Suprapubic skin (tissue), 4 donors: ENCODE measurements at regions not wholly inside any gene's neighbourhood (a gene's known extent, or its start where the extent isn't known, plus 50 kb on each side); places are given as distances from the start of the nearest gene placed in this dataset.

Experiments used
- EP300 ChIP-seq: sonication (generic); formaldehyde crosslinking; IDR thresholded peaks from one replicate; pipeline ENCODE4 v1.6.1; 2017; ENCODE audit warnings: antibody characterized with exemption
- POLR2A ChIP-seq, 2 donors: fragments of 450-650 bp; IDR thresholded peaks; one replicate each; pipeline ENCODE4 v1.6.1; 2017; ENCODE audit warnings: antibody characterized with exemption in 2 of 2, mild to moderate bottlenecking in 2 of 2, moderate library complexity in 2 of 2
- POLR2AphosphoS5 ChIP-seq, 3 donors: sonication (generic); formaldehyde crosslinking; IDR thresholded peaks; one replicate each; pipeline ENCODE4 v1.6.1; 2017; ENCODE audit warnings: antibody characterized with exemption in 3 of 3
- TF ChIP-seq, protein P1 (sequence below), 2 donors: fragments of 200-600 bp in 1 of 2; fragments of 450-650 bp in 1 of 2; sonication (generic) in 1 of 2; IDR thresholded peaks; one replicate each; pipeline ENCODE4 v1.5.1; 2016 to 2019; ENCODE audit warnings: antibody characterized with exemption in 2 of 2, mild to moderate bottlenecking in 1 of 2, moderate library complexity in 1 of 2

GRCh38 chr4:144402999-144403398 is 243.0 kb upstream of the HHIP start:
- TF ChIP-seq, protein P1, sequence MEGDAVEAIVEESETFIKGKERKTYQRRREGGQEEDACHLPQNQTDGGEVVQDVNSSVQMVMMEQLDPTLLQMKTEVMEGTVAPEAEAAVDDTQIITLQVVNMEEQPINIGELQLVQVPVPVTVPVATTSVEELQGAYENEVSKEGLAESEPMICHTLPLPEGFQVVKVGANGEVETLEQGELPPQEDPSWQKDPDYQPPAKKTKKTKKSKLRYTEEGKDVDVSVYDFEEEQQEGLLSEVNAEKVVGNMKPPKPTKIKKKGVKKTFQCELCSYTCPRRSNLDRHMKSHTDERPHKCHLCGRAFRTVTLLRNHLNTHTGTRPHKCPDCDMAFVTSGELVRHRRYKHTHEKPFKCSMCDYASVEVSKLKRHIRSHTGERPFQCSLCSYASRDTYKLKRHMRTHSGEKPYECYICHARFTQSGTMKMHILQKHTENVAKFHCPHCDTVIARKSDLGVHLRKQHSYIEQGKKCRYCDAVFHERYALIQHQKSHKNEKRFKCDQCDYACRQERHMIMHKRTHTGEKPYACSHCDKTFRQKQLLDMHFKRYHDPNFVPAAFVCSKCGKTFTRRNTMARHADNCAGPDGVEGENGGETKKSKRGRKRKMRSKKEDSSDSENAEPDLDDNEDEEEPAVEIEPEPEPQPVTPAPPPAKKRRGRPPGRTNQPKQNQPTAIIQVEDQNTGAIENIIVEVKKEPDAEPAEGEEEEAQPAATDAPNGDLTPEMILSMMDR (IDR thresholded peaks at IDR 0.05), result no peak
- TF ChIP-seq EP300, result no peak
- TF ChIP-seq POLR2A (IDR thresholded peaks at IDR 0.05), result no peak
- TF ChIP-seq POLR2AphosphoS5 (IDR thresholded peaks at IDR 0.05), result no peak
